Activated T-cell treated with anti-CD3 and anti-CD28 coated beads for 1 hour (primary cell): ENCODE measurements at regions not wholly inside any gene's neighbourhood (a gene's known extent, or its start where the extent isn't known, plus 50 kb on each side); places are given as distances from the start of the nearest gene placed in this dataset.
"Not testable (repeated sequence)": the region's sequence is repeated elsewhere in the genome, so short reads cannot be mapped to it uniquely, and the experiment has no call there.

ENCODE experiments used
- DNase-seq: peaks from one replicate; pipeline ENCODE4 v3.0.0-alpha.2; 2020; ENCODE audit warnings: low read depth

GRCh38 chr3:104396974-104397669, 969.6 kb upstream of the ALCAM start:
- no peak for DNase-seq

GRCh38 chr3:104397713-104398112, 969.0 kb upstream of the ALCAM start:
- no peak for DNase-seq

GRCh38 chr3:104402902-104403301, 963.8 kb upstream of the ALCAM start:
- DNase-seq, result no peak

DNA sequence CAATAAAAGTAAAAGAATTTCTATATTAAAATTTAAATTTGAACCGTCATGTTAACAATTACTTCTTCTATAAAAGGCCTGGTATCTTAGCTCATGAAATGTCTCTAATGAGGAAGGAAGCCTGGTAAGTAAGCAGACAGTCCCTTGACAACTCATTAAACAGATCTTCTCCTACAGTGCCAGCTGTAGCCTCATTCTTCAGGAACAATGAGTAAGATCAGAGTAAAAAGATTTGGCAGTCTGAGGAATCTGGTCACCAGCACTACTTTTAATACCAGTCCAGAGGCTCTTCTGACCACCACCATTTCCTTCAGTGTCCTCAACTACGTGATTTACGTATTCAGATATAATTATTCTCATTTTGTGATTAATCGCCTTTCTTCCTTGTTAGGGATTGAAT, 955.0 kb upstream of the ALCAM start:
- DNase-seq, result no peak

DNA sequence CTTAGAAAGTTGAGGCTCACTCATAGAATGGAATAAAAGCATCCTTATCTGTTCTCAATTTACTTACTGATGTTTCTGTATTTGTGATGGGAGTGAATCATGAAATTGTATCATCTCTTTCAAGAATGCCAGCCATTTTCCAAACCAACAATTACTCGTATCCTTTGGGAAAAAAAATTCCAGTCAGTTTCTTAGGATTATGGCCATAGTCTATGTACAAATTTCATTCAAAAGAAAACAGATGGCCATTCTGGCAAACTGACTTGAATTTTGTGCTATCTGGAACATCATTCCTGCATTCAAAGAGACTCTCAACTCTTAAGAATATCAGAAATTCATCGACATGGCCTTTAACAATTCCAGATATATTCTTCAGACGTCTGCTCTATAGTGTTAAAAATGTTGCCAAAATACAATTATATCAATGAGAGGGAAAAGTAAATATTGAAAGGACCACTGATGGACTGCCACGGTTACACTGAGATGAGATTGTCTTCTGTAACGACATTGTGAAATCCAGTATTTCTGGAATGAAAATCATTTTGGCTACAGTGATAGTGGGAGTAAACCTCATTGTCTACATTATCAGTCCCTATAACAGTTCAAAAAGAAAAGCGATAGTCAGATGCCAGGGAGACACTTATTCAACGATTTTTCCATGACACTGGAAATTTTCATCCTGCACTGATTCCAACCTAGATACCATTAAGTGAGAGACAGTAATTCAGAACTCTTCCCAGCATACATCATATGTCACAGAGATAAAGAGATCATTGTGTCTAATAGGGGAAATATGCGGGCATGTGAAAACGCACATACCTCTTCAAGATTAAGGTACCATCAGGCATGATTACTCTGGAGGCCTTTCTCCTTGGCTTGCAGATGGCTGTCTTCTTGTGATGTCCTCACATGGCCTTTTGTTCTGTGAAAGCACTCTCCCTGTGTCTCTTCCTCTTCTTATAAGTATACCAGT, 953.8 kb upstream of the ALCAM start:
- no peak for DNase-seq

DNA sequence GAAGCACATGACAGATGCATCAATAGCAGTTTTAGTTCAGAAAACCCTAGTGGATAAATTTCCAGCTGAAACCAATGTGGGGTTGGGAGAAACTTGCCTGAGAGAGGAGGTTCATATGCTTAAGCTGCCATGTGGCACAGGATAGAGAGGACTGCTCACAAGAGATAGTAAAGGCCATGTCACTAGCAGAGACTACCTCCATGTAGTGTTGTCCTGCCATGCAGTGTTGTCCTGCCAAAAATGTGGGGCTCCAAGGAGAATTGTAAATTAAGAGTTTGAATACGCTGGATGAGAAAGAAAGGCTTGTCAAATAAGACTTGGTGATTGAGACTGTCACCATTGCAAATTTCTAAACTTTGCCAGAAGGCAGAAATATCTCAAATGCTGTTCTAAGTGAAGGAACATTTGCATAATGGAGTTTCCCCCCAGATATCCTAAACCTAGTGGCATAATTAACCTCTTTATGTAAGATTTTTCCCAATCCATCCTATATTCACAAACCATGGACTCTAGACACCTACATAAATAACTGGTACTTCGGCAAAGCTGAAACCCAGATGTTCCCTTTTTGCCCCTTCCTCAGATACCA, 938.3 kb upstream of the ALCAM start:
- DNase-seq, result no peak

DNA sequence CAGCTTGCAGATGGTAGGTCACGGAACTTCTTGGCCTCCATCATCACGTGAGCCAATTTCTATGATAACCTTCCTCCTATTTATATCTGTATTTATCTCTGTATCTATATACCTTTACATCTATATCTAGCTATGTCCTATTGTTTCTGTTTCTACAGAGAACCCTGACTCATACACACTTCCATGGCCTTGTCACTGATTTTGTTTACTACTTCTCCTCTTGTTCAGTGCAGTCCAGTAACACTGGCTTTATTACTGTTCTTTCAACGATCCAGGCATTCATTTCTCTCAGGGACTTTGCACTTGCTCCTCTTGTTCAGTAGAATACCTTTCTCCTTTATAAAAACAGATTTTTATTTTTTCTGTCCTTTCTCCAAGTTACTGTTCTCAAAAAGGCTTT, 937.0 kb upstream of the ALCAM start:
- DNase-seq, result no peak

DNA sequence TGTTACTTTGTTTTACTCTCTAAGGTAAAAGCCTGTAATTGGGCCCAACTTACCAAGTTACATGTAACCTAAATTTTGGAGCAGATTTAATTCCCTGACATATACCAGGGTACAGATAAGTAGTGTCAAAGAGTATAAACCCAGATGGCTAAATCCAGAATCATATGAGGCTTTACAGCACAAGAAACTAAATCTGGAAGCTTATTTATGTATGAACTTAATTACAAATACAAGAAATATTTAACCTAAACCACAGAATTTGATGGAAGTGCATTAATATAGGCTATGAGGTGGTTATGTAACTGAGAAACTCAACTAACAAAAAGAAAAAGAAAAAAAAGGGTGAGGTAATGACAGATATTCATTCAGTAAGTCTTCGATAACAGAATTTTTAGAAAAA, 930.2 kb upstream of the ALCAM start:
- DNase-seq, result no peak

DNA sequence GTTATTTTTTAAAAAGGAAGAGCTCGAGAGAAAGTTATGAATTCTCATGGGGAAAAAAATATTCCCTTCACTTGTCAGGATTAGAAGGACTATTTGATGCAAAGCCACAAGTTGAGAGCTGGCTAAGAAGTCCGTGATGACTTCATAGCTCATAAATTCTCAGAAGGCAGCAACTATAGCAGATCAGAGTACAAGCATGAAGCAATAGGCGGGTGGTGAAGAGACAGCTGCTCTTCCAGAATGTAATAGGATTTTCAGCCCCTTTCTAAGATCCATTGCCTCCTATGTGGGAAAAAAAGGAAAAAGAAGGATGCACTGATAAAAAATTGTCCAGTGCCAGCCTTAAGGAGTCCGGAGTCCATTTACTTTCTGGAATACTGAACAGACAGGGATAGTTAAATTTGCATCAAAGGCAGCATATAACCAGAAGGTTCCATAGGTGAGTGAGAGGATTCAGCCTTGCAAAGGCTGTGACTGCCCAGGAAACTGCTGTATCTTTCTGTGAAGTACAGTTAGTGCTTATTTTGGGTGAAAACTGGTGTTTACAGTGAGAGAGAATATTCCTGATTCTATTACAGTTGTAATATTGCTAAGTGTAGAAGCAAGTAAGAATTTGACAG, 929.5 kb upstream of the ALCAM start:
- no peak for DNase-seq

DNA sequence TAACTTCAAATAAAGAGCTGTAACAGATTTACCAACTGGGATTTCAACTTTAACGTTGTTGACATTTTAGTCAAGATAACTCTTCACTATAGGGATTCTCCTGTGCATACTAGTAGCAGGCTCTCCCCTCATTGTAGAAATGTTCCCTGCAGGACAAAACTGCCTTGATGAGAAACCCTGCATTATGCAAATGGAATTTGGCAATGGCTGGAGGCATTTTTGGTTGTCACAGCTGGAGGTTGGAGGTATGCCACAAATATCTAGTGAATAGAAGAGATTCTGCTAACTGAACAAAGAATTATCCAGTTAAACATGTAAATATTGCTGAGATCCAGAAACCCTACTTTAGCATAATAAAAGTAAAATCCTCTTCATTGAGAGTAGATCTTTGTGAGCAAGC, 928.8 kb upstream of the ALCAM start:
- no peak for DNase-seq

GRCh38 chr3:104438706-104439105, 928.0 kb upstream of the ALCAM start:
- DNase-seq, result no peak

DNA sequence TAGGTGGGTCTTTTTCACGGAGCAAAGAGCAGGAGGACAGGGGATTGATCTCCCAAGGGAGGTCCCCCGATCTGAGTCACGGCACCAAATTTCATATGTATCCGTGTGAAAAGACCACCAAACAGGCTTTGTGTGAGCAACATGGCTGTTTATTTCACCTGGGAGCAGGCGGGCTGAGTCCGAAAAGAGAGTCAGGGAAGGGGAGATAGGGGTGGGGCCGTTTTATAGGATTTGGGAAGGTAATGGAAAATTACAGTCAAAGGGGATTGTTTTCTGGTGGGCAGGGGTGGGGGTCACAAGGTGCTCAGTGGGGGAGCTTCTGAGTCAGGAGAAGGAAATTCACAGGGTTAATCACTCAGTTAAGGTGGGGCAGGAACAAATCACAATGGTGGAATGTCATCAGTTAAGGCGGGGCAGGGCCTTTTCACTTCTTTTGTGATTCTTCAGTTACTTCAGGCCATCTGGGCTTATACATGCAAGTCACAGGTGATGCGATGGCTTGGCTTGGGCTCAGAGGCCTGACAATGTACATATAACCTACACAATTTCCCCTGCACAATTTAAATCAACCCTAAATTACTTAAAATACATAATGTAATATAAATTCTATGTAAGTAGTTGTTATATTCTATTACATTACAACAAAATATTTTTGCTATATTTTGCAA, 921.3 kb upstream of the ALCAM start:
- not testable (repeated sequence) for DNase-seq

GRCh38 chr3:104447681-104448080, 919.0 kb upstream of the ALCAM start:
- no peak for DNase-seq

GRCh38 chr3:104452697-104453096, 914.0 kb upstream of the ALCAM start:
- no peak for DNase-seq

DNA sequence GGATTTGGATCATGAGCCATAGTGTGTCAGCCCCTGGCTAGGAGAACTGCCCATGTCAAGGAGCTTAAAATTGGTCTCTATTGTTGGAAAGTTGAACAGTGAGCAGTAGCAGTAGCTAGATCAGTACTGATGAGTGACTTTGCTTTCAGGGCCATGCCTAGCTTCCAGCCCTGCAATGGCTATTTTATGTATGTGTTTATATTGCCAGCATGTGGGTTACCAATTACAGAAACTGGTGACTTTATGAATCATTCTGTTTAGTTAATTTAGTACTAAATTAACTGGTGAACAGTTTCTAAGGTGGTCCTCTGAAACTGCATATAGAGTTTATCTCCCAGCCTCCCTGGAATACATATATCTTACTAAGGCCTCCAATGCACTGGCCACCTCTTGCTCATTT, 908.1 kb upstream of the ALCAM start:
- DNase-seq, result no peak

- DNase-seq, result no peak
Measured at GRCh38 chr3:104460477-104461406, 906.0 kb upstream of the ALCAM start.

- no peak for DNase-seq
Measured at GRCh38 chr3:104461431-104461830, 905.3 kb upstream of the ALCAM start.

GRCh38 chr3:104472221-104472620, 894.5 kb upstream of the ALCAM start:
- no peak for DNase-seq

DNA sequence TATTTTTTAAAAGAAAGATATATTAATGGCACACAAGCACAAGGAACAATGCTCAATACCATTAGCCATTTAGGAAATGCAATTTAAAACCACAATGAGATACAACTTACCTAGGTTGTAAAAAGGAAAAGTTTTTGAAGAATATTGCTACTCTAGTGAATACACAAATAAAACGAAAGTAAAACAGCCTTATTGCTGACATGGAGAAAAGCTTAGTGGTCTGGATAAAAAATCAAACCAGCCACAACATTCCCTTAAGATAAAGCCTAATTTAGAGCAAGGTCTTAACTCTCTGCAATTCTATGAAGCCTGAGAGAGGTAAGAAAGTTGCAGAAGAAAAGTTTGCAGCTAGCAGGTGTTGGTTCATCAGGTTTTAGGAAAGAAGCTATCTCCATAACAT, 892.7 kb upstream of the ALCAM start:
- no peak for DNase-seq

GRCh38 chr3:104503022-104503421, 863.7 kb upstream of the ALCAM start:
- DNase-seq, result no peak
